ENCODE measurements at regions not wholly inside any gene's neighbourhood (a gene's known extent, or its start where the extent isn't known, plus 50 kb on each side); places are given as distances from the start of the nearest gene placed in this dataset.
A peak's percentile ranks its signal among the peaks of the same experiment; 100 is the strongest.

GRCh38 chr21:35326677-35327076 is 277.6 kb upstream of the RUNX1 start:
- H3K9me3 ChIP-seq: no peaks in the 10 kb centered on the region
- TF ChIP-seq POLR2A (IDR thresholded peaks at IDR 0.05) (no peak), CTCF (IDR thresholded peaks at IDR 0.05) (no peak)
- H3K27me3 ChIP-seq: no peaks in the 10 kb centered on the region
- no peaks in the 10 kb centered on the region for H3K36me3 ChIP-seq
- H3K4me3 ChIP-seq (replicated peaks in 1 of 3): no peak overlapping the region
- no peaks in the 10 kb centered on the region for H3K4me1 ChIP-seq
- H3K27ac ChIP-seq: no peak overlapping the region
- intact Hi-C loops (cut with DNase I): no loop called here
- DNase-seq: no peak
- 67 to 78% methylated on average over 2 of the region's 2 CpGs for WGBS, 2 donors

- intact Hi-C loops (cut with DNase I): no loop called here
- WGBS, 2 donors: 52 to 66% methylated on average over 2 of the region's 2 CpGs
Observed at GRCh38 chr21:35325953-35326352, 276.9 kb upstream of the RUNX1 start.

GRCh38 chr21:35324372-35325220 is 275.5 kb upstream of the RUNX1 start:
- Histone ChIP-seq H3K4me1 (no peaks in the 10 kb centered on the region), H3K4me3 (replicated peaks in 1 of 3) (no peak overlapping the region), H3K27me3 (no peaks in the 10 kb centered on the region), H3K36me3 (no peaks in the 10 kb centered on the region), H3K9me3 (no peaks in the 10 kb centered on the region), H3K27ac (peak overlapping the region in 2 of 3 donors; percentile 28 to 33)
- TF ChIP-seq POLR2A (IDR thresholded peaks at IDR 0.05) (no peak), CTCF (IDR thresholded peaks at IDR 0.05) (no peak)
- no peak for DNase-seq
- intact Hi-C loops (cut with DNase I): no loop called here
- 78 to 81% methylated on average over 14 of the region's 14 CpGs for WGBS, 2 donors

More at GRCh38 chr21:35325953-35326352, 276.9 kb upstream of the RUNX1 start:
- no peak for TF ChIP-seq CTCF (IDR thresholded peaks at IDR 0.05)
- TF ChIP-seq POLR2A (IDR thresholded peaks at IDR 0.05): no peak
- Histone ChIP-seq H3K27me3 (no peaks in the 10 kb centered on the region), H3K4me1 (no peaks in the 10 kb centered on the region), H3K27ac (no peak overlapping the region), H3K4me3 (replicated peaks in 1 of 3) (no peak overlapping the region), H3K36me3 (no peaks in the 10 kb centered on the region), H3K9me3 (no peaks in the 10 kb centered on the region)
- DNase-seq: no peak

GRCh38 chr21:35323947-35324346 is 274.8 kb upstream of the RUNX1 start:
- WGBS, 2 donors: 73 to 77% methylated on average over 9 of the region's 9 CpGs
- Histone ChIP-seq H3K36me3 (no peaks in the 10 kb centered on the region), H3K27me3 (no peaks in the 10 kb centered on the region), H3K27ac (peak overlapping the region in 1 of 3 donors; percentile 33), H3K9me3 (no peaks in the 10 kb centered on the region), H3K4me1 (no peaks in the 10 kb centered on the region), H3K4me3 (replicated peaks in 1 of 3) (no peak overlapping the region)
- no peak for TF ChIP-seq CTCF (IDR thresholded peaks at IDR 0.05)
- TF ChIP-seq POLR2A (IDR thresholded peaks at IDR 0.05): no peak
- DNase-seq: peak in 1 of 2 donors; percentile 2
- intact Hi-C loops (cut with DNase I): no loop called here

Measured in thyroid gland (tissue), 4 donors.